GM13977 (cell line): ENCODE measurements at regions not wholly inside any gene's neighbourhood (a gene's known extent, or its start where the extent isn't known, plus 50 kb on each side); places are given as distances from the start of the nearest gene placed in this dataset.

Experiments used
- DNase-seq: peaks from one replicate; pipeline ENCODE4 v3.0.0; 2012; ENCODE audit warnings: low spot score
- CTCF ChIP-seq: IDR thresholded peaks from 2 replicates; pipeline ENCODE4 v1.5.1; 2012; ENCODE audit warnings: mild to moderate bottlenecking, control low read depth; ENCODE audit not compliant: insufficient read depth; ENCODE audit errors: extremely low read depth, missing control alignments
- in situ Hi-C: fragments of 300-500 bp; cut with MboI; formaldehyde crosslinking; loops from one replicate; pipeline ENCODE4 v1.12.0; 2022; ENCODE audit warnings: low sequenced_read_pairs, low pct_unique_long_range_greater_than_20kb, mixed read lengths, inconsistent platforms; ENCODE audit not compliant: unreplicated experiment

GRCh38 chr15:91374336-91374735 lies 274.3 kb downstream of the SV2B start:
- TF ChIP-seq CTCF: no peak
- in situ Hi-C loops: no loop called here
- DNase-seq: no peak

GRCh38 chr15:91376038-91376437 lies 276.0 kb downstream of the SV2B start:
- no peak for TF ChIP-seq CTCF
- in situ Hi-C loops: no loop called here
- DNase-seq: no peak

- TF ChIP-seq CTCF: no peak
- no peak for DNase-seq
- in situ Hi-C loops: no loop called here
Observed at GRCh38 chr15:91380114-91380513, 280.1 kb downstream of the SV2B start.

- DNase-seq: no peak
- in situ Hi-C loops: no loop called here
- no peak for TF ChIP-seq CTCF
Observed at GRCh38 chr15:91383532-91383931, 283.5 kb downstream of the SV2B start.

GRCh38 chr15:91384189-91384730 lies 284.2 kb downstream of the SV2B start:
- in situ Hi-C loops: no loop called here
- no peak for TF ChIP-seq CTCF
- DNase-seq: no peak

GRCh38 chr15:91385311-91385710 lies 285.3 kb downstream of the SV2B start:
- TF ChIP-seq CTCF: no peak
- in situ Hi-C loops: no loop called here
- DNase-seq: no peak

- in situ Hi-C loops: no loop called here
- no peak for TF ChIP-seq CTCF
- DNase-seq: no peak
Observed at GRCh38 chr15:91393186-91393585, 293.1 kb downstream of the SV2B start.
